IMR-90 (cell line): ENCODE measurements at regions not wholly inside any gene's neighbourhood (a gene's known extent, or its start where the extent isn't known, plus 50 kb on each side); places are given as distances from the start of the nearest gene placed in this dataset.

ENCODE experiments used
- ATAC-seq: fragments of 200-7000 bp; cut with Tn5 transposase; 2 replicates; pipeline ENCODE4 v1.9.1; 2020; ENCODE audit warnings: low read depth, mild to moderate bottlenecking, moderate library complexity
- BruUV-seq: library from RNA; stranded (reverse); fragments of 400-500 nt; replicated peaks from 2 replicates; lab custom pipeline; 2021; lab: Mats Ljungman, UMichigan
- CTCF ChIA-PET: fragments of 300-600 bp; formaldehyde crosslinking; extraction: SDS; loops from one replicate; lab custom pipeline; 2021; ENCODE audit warnings: antibody characterized with exemption; lab: Yijun Ruan, JAX
- POLR2A ChIA-PET: fragments of 300-600 bp; sonication (Branson Sonifier 250); formaldehyde crosslinking; loops from one replicate; lab custom pipeline; 2022; ENCODE audit warnings: antibody characterized with exemption; ENCODE audit not compliant: unreplicated experiment; lab: Charles Lee
- DNase-seq: peaks from one replicate; pipeline ENCODE4 v3.0.0; 2013
- H2AFZ ChIP-seq: replicated peaks from 2 replicates; pipeline ENCODE3; 2013; ENCODE audit warnings: low read length, mild to moderate bottlenecking; ENCODE audit not compliant: poor library complexity
- H2AK5ac ChIP-seq: 2 replicates; pipeline ENCODE4 v1.6.1; 2013; ENCODE audit warnings: low read depth, low read length, inconsistent platforms
- H2AK9ac ChIP-seq: replicated peaks from 2 replicates; pipeline ENCODE3; 2013; ENCODE audit warnings: mild to moderate bottlenecking, low read depth, low read length, moderate library complexity; ENCODE audit not compliant: poor library complexity
- H2BK120ac ChIP-seq: 2 replicates; pipeline ENCODE4 v1.6.1; 2013; ENCODE audit warnings: low read depth, low read length, inconsistent platforms
- H2BK15ac ChIP-seq: 3 replicates; pipeline ENCODE4 v1.6.1; 2013; ENCODE audit warnings: low read depth, low read length, inconsistent platforms
- H2BK20ac ChIP-seq: 2 replicates; pipeline ENCODE4 v1.6.1; 2013; ENCODE audit warnings: low read depth, mild to moderate bottlenecking, inconsistent platforms, low read length, moderate library complexity
- H2BK5ac ChIP-seq: 2 replicates; pipeline ENCODE4 v1.6.1; 2013; ENCODE audit warnings: mild to moderate bottlenecking, low read depth, low read length, inconsistent platforms; ENCODE audit not compliant: poor library complexity, severe bottlenecking
- H3K14ac ChIP-seq: replicated peaks from 2 replicates; pipeline ENCODE4 v1.6.1; 2013; ENCODE audit warnings: low read depth, low read length, inconsistent platforms
- H3K18ac ChIP-seq: 2 replicates; pipeline ENCODE4 v1.6.1; 2013; ENCODE audit warnings: low read depth, low read length, control low read depth
- H3K23ac ChIP-seq: 2 replicates; pipeline ENCODE4 v1.6.1; 2013; ENCODE audit warnings: low read depth, low read length, inconsistent platforms
- H3K27ac ChIP-seq: 2 replicates; pipeline ENCODE4 v1.5.1; 2013; ENCODE audit warnings: mild to moderate bottlenecking, control low read depth, low read length; ENCODE audit not compliant: insufficient read depth
- H3K27me3 ChIP-seq: 2 replicates; pipeline ENCODE4 v1.6.1; 2013; ENCODE audit warnings: low read length; ENCODE audit not compliant: control insufficient read depth, insufficient read depth
- H3K36me3 ChIP-seq: 2 replicates; pipeline ENCODE4 v1.6.1; 2013; ENCODE audit warnings: low read length, mixed read lengths; ENCODE audit not compliant: control insufficient read depth, insufficient read depth
- H3K4ac ChIP-seq: 2 replicates; pipeline ENCODE4 v1.6.1; 2013; ENCODE audit warnings: low read depth, low read length, inconsistent platforms
- H3K4me1 ChIP-seq: 2 replicates; pipeline ENCODE4 v1.6.1; 2013; ENCODE audit warnings: low read length, mixed read lengths; ENCODE audit not compliant: control insufficient read depth, insufficient read depth
- H3K4me2 ChIP-seq: 2 replicates; pipeline ENCODE4 v1.6.1; 2013; ENCODE audit warnings: low read depth, mild to moderate bottlenecking, control low read depth, low read length, moderate library complexity
- H3K4me3 ChIP-seq: 2 replicates; pipeline ENCODE4 v1.5.1; 2013; ENCODE audit warnings: low read depth, mild to moderate bottlenecking, control low read depth, low read length, moderate library complexity; ENCODE audit not compliant: insufficient read depth
- H3K56ac ChIP-seq: 2 replicates; pipeline ENCODE4 v1.6.1; 2013; ENCODE audit warnings: low read length, inconsistent platforms; ENCODE audit not compliant: insufficient read depth; ENCODE audit errors: extremely low read depth
- H3K79me1 ChIP-seq, 2 experiments: 2 replicates each; pipeline ENCODE4 v1.6.1; 2013; ENCODE audit warnings: low read length in 2 of 2, inconsistent platforms in 1 of 2, low read depth in 1 of 2
- H3K9ac ChIP-seq: 2 replicates; pipeline ENCODE4 v1.6.1; 2013; ENCODE audit warnings: low read depth, low read length, control low read depth
- H3K9me1 ChIP-seq: 2 replicates; pipeline ENCODE4 v1.6.1; 2013; ENCODE audit warnings: low read length, inconsistent platforms; ENCODE audit not compliant: insufficient read depth
- H3K9me3 ChIP-seq: 2 replicates; pipeline ENCODE4 v1.6.1; 2013; ENCODE audit warnings: low read length; ENCODE audit not compliant: control insufficient read depth, insufficient read depth
- H4K20me1 ChIP-seq: 2 replicates; pipeline ENCODE4 v1.6.1; 2013; ENCODE audit warnings: low read length, inconsistent platforms; ENCODE audit not compliant: insufficient read depth
- H4K5ac ChIP-seq: 2 replicates; pipeline ENCODE4 v1.6.1; 2013; ENCODE audit warnings: mild to moderate bottlenecking, low read depth, low read length, control low read depth
- H4K8ac ChIP-seq, 2 experiments: 2 replicates each; pipeline ENCODE4 v1.6.1; 2013; ENCODE audit warnings: low read depth in 2 of 2, low read length in 2 of 2, control low read depth in 1 of 2, inconsistent platforms in 1 of 2
- H4K91ac ChIP-seq: 2 replicates; pipeline ENCODE4 v1.6.1; 2013; ENCODE audit warnings: low read depth, low read length, inconsistent platforms; ENCODE audit not compliant: insufficient read depth
- BHLHE40 ChIP-seq: fragments of 150-350 bp; IDR thresholded peaks from 2 replicates; pipeline ENCODE4 v1.6.1; 2016; ENCODE audit warnings: mild to moderate bottlenecking, low read depth, low read length
- CEBPB ChIP-seq: IDR thresholded peaks from 2 replicates; pipeline ENCODE4 v1.6.1; 2012; ENCODE audit warnings: low read depth, low read length, improper control_type of control experiment
- CHD1 ChIP-seq: IDR thresholded peaks from 2 replicates; pipeline ENCODE4 v1.6.1; 2012; ENCODE audit warnings: low read depth, low read length, improper control_type of control experiment
- FOS ChIP-seq: fragments of 150-350 bp; IDR thresholded peaks from 2 replicates; pipeline ENCODE4 v1.6.1; 2016; ENCODE audit warnings: low read depth, low read length
- MAFK ChIP-seq: IDR thresholded peaks from 2 replicates; pipeline ENCODE4 v1.6.1; 2012; ENCODE audit warnings: low read depth, low read length, improper control_type of control experiment
- MAZ ChIP-seq: IDR thresholded peaks from 2 replicates; pipeline ENCODE4 v1.6.1; 2012; ENCODE audit warnings: low read depth, mild to moderate bottlenecking, low read length, improper control_type of control experiment, moderate library complexity, borderline replicate concordance
- MXI1 ChIP-seq: IDR thresholded peaks from 2 replicates; pipeline ENCODE4 v1.6.1; 2012; ENCODE audit warnings: low read depth, mild to moderate bottlenecking, low read length, moderate library complexity, borderline replicate concordance
- RCOR1 ChIP-seq: IDR thresholded peaks from 2 replicates; pipeline ENCODE4 v1.6.1; 2012; ENCODE audit warnings: mild to moderate bottlenecking, low read length, improper control_type of control experiment; ENCODE audit not compliant: insufficient replicate concordance
- RFX5 ChIP-seq: IDR thresholded peaks from 2 replicates; pipeline ENCODE4 v1.8.0; 2012; ENCODE audit warnings: low read depth, mild to moderate bottlenecking, low read length, moderate library complexity
- SMC3 ChIP-seq: fragments of 150-350 bp; IDR thresholded peaks from 2 replicates; pipeline ENCODE4 v1.6.1; 2016; ENCODE audit warnings: low read depth, mild to moderate bottlenecking, antibody characterized with exemption, low read length, moderate library complexity
- WGBS, 2 experiments: methylation state at CpG; one replicate each; pipeline versions ENCODE4 v1.1.5 to v1.1.7; 2013; ENCODE audit warnings: missing lambda C conversion rate in 2 of 2; ENCODE audit not compliant: insufficient read length in 1 of 2; ENCODE audit errors: extremely low coverage in 2 of 2; 5-methylcytosine and 5-hydroxymethylcytosine counted together
- dilution Hi-C: fragments of 300-500 bp; cut with HindIII; formaldehyde crosslinking; loops from one replicate; pipeline ENCODE4 v1.14.3; 2018; ENCODE audit warnings: low sequenced_read_pairs; ENCODE audit not compliant: unreplicated experiment
- in situ Hi-C: fragments of 300-500 bp; cut with MboI; formaldehyde crosslinking; loops from 3 replicates; pipeline ENCODE4 v1.14.3; 2019; ENCODE audit warnings: low sequenced_read_pairs, inconsistent platforms, mixed read lengths
- intact Hi-C: fragments of 100-400 bp; cut with micrococcal nuclease; formaldehyde crosslinking; loops from 2 replicates; pipeline ENCODE4 v1.10.0; 2022
- TF ChIP-seq, protein P1 (sequence below): conservative IDR thresholded peaks from 2 replicates; pipeline ENCODE4 v1.5.1; 2012; ENCODE audit warnings: mild to moderate bottlenecking, low read depth, low read length, improper control_type of control experiment
- TF ChIP-seq, protein P2 (sequence below): fragments of 150-350 bp; IDR thresholded peaks from 2 replicates; pipeline ENCODE4 v1.6.1; 2017; ENCODE audit warnings: mild to moderate bottlenecking, antibody characterized with exemption, low read length, low read depth
- TF ChIP-seq, protein P3 (sequence below): fragments of 150-350 bp; IDR thresholded peaks from 2 replicates; pipeline ENCODE4 v1.6.1; 2016; ENCODE audit warnings: low read depth, mild to moderate bottlenecking, low read length, moderate library complexity, borderline replicate concordance

DNA sequence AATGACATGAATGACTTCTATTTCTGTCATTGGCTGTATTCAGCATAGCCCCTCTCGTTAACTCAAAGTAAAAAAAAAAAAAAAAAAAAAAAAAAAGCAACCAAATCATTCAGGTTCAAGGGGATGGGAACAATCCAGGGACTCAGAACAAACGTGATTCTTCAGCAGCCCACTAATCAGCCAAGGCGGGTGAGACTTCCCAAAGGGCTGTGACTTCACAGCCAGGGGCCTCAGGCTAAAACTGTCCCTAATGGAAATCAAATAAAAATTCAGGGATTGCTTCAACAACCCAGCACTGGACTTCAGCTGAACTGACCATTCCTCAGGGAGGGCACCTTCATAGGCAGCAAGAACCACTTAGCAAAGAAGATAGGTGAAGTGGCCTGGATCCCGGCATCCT lies 86.2 kb upstream of the FAM169A start:
- intact Hi-C loops (no loop called here), dilution Hi-C loops (no loop called here), in situ Hi-C loops (no loop called here)
- peak overlapping the region; percentile 24 to 85; a peak in 2 of 4 replicates for H4K8ac ChIP-seq
- H3K4ac ChIP-seq = peak overlapping the region; percentile 84
- H4K91ac ChIP-seq = peak overlapping the region; percentile 87
- H3K18ac ChIP-seq = peak overlapping the region; percentile 92
- no peak for TF ChIP-seq MAFK
- TF ChIP-seq BHLHE40 = no peak
- no peak for TF ChIP-seq SMC3
- TF ChIP-seq, protein P1, sequence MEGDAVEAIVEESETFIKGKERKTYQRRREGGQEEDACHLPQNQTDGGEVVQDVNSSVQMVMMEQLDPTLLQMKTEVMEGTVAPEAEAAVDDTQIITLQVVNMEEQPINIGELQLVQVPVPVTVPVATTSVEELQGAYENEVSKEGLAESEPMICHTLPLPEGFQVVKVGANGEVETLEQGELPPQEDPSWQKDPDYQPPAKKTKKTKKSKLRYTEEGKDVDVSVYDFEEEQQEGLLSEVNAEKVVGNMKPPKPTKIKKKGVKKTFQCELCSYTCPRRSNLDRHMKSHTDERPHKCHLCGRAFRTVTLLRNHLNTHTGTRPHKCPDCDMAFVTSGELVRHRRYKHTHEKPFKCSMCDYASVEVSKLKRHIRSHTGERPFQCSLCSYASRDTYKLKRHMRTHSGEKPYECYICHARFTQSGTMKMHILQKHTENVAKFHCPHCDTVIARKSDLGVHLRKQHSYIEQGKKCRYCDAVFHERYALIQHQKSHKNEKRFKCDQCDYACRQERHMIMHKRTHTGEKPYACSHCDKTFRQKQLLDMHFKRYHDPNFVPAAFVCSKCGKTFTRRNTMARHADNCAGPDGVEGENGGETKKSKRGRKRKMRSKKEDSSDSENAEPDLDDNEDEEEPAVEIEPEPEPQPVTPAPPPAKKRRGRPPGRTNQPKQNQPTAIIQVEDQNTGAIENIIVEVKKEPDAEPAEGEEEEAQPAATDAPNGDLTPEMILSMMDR = no peak
- TF ChIP-seq MXI1 = no peak
- TF ChIP-seq RCOR1 = no peak
- TF ChIP-seq, protein P2, sequence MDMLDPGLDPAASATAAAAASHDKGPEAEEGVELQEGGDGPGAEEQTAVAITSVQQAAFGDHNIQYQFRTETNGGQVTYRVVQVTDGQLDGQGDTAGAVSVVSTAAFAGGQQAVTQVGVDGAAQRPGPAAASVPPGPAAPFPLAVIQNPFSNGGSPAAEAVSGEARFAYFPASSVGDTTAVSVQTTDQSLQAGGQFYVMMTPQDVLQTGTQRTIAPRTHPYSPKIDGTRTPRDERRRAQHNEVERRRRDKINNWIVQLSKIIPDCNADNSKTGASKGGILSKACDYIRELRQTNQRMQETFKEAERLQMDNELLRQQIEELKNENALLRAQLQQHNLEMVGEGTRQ = no peak
- no peak for TF ChIP-seq FOS
- no peak for TF ChIP-seq MAZ
- no peak for TF ChIP-seq CEBPB
- no peak for TF ChIP-seq CHD1
- TF ChIP-seq, protein P3, sequence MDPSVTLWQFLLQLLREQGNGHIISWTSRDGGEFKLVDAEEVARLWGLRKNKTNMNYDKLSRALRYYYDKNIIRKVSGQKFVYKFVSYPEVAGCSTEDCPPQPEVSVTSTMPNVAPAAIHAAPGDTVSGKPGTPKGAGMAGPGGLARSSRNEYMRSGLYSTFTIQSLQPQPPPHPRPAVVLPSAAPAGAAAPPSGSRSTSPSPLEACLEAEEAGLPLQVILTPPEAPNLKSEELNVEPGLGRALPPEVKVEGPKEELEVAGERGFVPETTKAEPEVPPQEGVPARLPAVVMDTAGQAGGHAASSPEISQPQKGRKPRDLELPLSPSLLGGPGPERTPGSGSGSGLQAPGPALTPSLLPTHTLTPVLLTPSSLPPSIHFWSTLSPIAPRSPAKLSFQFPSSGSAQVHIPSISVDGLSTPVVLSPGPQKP = no peak
- no peak for TF ChIP-seq RFX5
- peaks cover 25% of the 10 kb centered on the region for H3K9me1 ChIP-seq
- H2BK5ac ChIP-seq = peak overlapping the region; percentile 7
- peak overlapping the region; percentile 41 for H2AK5ac ChIP-seq
- H3K4me2 ChIP-seq = no peak overlapping the region
- no peaks in the 10 kb centered on the region for H3K27me3 ChIP-seq
- no peak overlapping the region for H3K27ac ChIP-seq
- WGBS, 2 experiments = no CpG with 5 or more reads among the region's 4 CpGs
- no peaks in the 10 kb centered on the region for H3K36me3 ChIP-seq
- no peak overlapping the region for H3K4me3 ChIP-seq
- H3K79me1 ChIP-seq = peaks cover 0 to 19% of the 10 kb centered on the region in 2 experiments; a peak in 2 of 4 replicates
- H3K14ac ChIP-seq = peak overlapping the region; percentile 68
- peak overlapping the region; percentile 61; the same call in 1 of the 3 replicates for H2BK15ac ChIP-seq
- no TSS peak for BruUV-seq
- H2AFZ ChIP-seq = peak overlapping the region; percentile 12
- no peaks in the 10 kb centered on the region for H4K20me1 ChIP-seq
- ChIA-PET CTCF (interaction anchor here (1.3 kb wide), 1 partner anchor 27 kb away, joined by 3 read pairs; no protein-coding TSS in a partner anchor), POLR2A (no interaction called here)
- peak overlapping the region; percentile 96 for H2BK20ac ChIP-seq
- peaks cover 32% of the 10 kb centered on the region for H3K4me1 ChIP-seq
- H2AK9ac ChIP-seq = no peak overlapping the region
- H3K9me3 ChIP-seq = 0 out of 2 replicates have a peak, but pooled peaks cover 2% of the 10 kb centered on the region
- H2BK120ac ChIP-seq = peak overlapping the region; percentile 98
- H3K56ac ChIP-seq = peak overlapping the region; percentile 38; the same call in 1 of the 2 replicates
- DNase-seq = no peak
- H4K5ac ChIP-seq = peak overlapping the region; percentile 15; the same call in 1 of the 2 replicates
- no peak for ATAC-seq
- H3K23ac ChIP-seq = peak overlapping the region; percentile 56
- H3K9ac ChIP-seq = no peak overlapping the region
